ENCODE measurements at regions not wholly inside any gene's neighbourhood (a gene's known extent, or its start where the extent isn't known, plus 50 kb on each side); places are given as distances from the start of the nearest gene placed in this dataset.

GRCh38 chr3:187567661-187568121 is 102.5 kb downstream of the SST start (continued):
- TF ChIP-seq ZBTB40 (IDR thresholded peaks at IDR 0.05): no peak
- no peak for TF ChIP-seq ZBTB40 (CRISPR knock-in tag; IDR thresholded peaks at IDR 0.05)
- no peak for TF ChIP-seq KDM5B (IDR thresholded peaks at IDR 0.05; ENCODE audit: insufficient replicate concordance, low read depth, low read length)
- no peak for TF ChIP-seq ID3 (CRISPR knock-in tag; IDR thresholded peaks at IDR 0.05)
- no peak for TF ChIP-seq ID3 (tag; IDR thresholded peaks at IDR 0.05)
- TF ChIP-seq ZNF143 (CRISPR knock-in tag; IDR thresholded peaks at IDR 0.05): no peak
- TF ChIP-seq ZNF655 (CRISPR knock-in tag; IDR thresholded peaks at IDR 0.05): no peak
- no peak for TF ChIP-seq ZNF785 (CRISPR knock-in tag; IDR thresholded peaks at IDR 0.05)
- no peak for TF ChIP-seq RBM17 (IDR thresholded peaks at IDR 0.05; ENCODE audit: borderline replicate concordance, low read depth, low read length)
- no peak for TF ChIP-seq NFXL1 (CRISPR knock-in tag; IDR thresholded peaks at IDR 0.05)
- TF ChIP-seq SRSF1 (IDR thresholded peaks at IDR 0.05; ENCODE audit: low read depth, low read length): no peak
- TF ChIP-seq HMGN3 (IDR thresholded peaks at IDR 0.05; ENCODE audit: borderline replicate concordance, extremely low read depth, insufficient read length, low read depth, low read length): no peak
- TF ChIP-seq ATF3 (IDR thresholded peaks at IDR 0.05): no peak
- TF ChIP-seq ATF3 (CRISPR knock-in tag; conservative IDR thresholded peaks at IDR 0.05): no peak

Measured in K562 (cell line).